ENCODE measurements at regions not wholly inside any gene's neighbourhood (a gene's known extent, or its start where the extent isn't known, plus 50 kb on each side); places are given as distances from the start of the nearest gene placed in this dataset.

- TF ChIP-seq CTCF (IDR thresholded peaks at IDR 0.05) = no peak
- no peak for TF ChIP-seq POLR2A (IDR thresholded peaks at IDR 0.05)
Observed at GRCh38 chrX:914206-914605, 283.6 kb downstream of the SHOX start.
